ENCODE measurements at regions not wholly inside any gene's neighbourhood (a gene's known extent, or its start where the extent isn't known, plus 50 kb on each side); places are given as distances from the start of the nearest gene placed in this dataset.
"Not testable (repeated sequence)": the region's sequence is repeated elsewhere in the genome, so short reads cannot be mapped to it uniquely, and the experiment has no call there.

DNA sequence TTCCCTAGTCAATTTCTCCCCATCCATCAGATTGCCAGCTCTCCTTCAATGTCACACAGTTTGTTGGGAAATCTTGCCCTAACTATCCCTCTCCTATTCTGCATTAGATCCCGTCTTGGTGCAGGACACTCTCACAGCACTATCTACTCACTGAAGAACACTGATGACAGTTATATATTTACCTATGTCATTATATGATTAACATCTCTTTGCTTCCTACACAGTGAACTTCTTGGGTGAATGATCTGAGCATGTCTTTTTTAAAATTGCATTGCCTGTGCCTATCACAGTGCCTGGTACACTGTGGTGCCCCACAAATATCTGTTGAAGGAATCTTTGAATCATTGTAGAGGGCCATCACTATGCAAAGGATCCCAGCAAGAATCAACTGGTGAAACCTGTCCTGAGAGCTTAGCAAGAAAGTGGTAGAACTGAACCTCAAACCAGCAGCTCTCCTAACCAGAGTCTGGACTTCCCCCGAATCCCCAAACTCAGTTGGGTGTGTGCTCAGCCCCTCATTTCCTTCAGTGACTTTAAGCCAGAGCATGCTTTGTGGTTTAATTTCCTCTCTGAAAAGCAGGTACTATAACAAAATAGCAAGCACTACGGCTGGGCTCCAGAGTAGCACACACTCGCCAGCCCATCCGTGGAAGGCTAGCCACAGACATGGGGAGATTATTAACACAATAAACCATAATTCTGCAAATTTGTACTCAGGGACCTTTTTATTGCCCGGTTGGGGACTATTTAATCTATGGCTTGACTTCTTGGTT is 680.7 kb upstream of the SALL1 start:
- no peak for DNase-seq

- not testable (repeated sequence) for DNase-seq
Observed at GRCh38 chr16:51831034-51831433, 680.0 kb upstream of the SALL1 start.

GRCh38 chr16:51825779-51826178 is 674.7 kb upstream of the SALL1 start:
- no peak for DNase-seq

GRCh38 chr16:51822471-51822870 is 671.4 kb upstream of the SALL1 start:
- DNase-seq: no peak

DNA sequence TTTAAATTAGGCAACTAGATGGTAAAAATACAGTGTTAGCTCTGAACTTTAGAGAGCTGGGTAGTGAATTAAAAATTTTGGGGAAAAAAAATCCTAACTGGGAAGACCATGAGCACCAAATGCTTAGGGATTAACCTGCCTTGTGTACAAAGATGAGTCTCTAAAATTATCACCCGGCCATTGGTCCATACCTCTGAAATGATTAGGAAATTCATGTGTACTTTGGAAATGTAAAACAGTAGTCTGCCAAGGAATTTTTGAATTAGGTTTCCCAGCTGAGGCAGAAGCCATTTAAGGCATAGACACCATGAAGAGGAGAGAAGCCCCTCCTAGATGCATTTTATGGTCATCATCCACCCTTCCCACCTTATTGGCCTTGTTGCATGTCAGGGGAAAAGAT is 670.5 kb upstream of the SALL1 start:
- no peak for DNase-seq

- no peak for DNase-seq
Observed at GRCh38 chr16:51820176-51820575, 669.1 kb upstream of the SALL1 start.

DNA sequence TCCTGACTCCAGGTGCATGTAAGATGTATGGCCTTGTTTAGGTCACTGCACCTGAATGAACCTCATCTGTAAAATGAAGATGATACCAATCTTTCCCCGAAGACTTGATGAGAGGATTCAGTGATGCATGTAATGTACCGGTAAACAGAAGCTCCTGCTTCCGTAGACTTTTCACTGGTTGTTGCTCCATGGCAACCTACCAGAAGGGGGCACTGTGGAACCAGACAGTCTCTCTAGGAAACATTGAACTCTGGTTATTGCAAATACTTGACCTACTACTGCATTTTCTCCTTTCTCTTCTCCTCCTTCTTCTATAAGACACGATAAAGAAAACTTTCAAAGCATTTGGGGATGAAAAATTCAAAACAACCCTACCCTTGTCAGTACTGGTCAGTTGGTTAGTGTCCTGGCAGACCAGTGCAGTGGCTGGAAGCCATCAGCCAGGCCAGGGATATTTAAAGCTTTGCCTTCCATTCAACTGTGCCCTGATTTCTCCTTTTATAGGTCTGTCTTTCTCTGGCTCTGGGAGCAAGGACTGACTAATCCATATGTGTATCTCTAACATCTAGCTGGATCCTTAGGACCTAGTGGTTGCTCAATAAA is 667.4 kb upstream of the SALL1 start:
- DNase-seq: peak; percentile 43

DNA sequence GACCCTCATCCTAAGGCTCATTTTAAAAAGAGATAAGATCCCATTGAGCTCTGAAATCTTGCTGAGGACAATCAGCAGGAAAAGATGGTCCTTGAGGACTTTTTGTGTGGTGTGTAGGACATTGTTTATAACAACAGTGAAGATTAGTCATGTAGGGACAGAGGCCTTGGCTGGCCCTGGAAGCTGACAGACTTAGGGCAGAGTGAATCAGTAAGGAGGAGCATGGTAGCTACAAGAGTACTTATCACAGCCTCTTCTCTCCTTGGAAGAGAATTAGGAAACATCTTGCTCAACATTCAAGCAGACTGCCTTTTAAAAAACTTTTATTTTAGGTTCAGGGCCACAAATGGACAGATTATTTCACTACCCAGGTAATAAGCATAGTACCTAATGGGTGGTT is 665.9 kb upstream of the SALL1 start:
- DNase-seq: no peak

DNA sequence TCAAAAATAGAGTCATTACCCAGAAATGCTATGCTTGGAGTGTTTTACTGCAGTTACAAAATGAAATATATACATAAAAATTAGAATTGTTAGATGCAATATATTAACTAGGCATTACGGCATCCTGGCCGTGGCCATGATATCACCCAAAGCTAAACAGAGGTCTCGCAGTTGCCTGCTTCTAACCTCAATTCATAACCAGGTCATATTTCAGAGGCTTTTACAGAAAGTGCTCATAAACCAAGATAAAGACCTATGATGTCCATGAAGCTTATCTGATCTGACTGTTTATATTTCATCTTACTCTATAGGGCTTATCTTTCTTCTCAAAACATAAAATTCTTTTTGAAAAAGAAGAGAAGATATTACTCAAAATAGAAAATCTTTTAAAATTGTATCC is 664.5 kb upstream of the SALL1 start:
- DNase-seq: no peak

- no peak for DNase-seq
Observed at GRCh38 chr16:51814617-51815016, 663.5 kb upstream of the SALL1 start.

GRCh38 chr16:51813609-51814008 is 662.5 kb upstream of the SALL1 start:
- DNase-seq: no peak

DNA sequence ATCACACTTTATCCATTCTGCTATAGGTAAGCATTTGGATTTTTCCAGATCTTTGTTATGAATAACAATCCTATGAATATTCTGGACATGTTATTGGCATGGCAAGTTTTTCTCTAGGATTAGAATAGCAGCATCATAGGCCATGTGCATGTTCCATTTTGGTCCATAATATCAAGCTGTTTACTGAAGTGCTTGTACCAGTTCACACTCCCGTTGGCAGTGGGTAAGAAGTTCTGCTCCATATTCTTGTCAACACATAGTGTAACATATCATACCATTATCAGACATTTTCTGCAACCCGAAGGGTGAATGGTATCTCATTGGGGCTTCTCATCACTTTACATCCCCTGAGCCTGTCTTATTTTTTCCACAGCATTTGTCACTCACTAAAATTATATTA is 661.9 kb upstream of the SALL1 start:
- DNase-seq: no peak

- DNase-seq: no peak
Observed at GRCh38 chr16:51807551-51807950, 656.5 kb upstream of the SALL1 start.

- no peak for DNase-seq
Observed at GRCh38 chr16:51801635-51802034, 650.6 kb upstream of the SALL1 start.

GRCh38 chr16:51797669-51798259 is 646.7 kb upstream of the SALL1 start:
- no peak for DNase-seq

DNA sequence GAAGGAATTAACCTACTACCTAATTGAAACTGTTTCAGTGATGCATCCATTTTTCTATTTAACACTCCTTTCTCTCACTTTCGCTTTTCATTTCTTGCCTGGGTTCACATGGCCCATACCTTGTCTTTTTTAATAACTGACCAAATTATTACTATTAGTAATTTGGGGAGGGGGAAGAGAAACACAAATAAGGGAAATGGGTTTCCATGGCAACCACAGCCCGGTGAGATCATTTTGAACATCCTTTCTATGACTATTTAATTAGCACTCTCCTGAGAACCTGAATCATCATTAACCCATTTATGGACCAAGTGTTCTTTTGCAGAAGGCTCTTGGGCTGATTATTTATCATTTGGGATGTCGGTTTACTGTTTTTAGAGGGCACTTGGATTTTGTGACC is 628.2 kb upstream of the SALL1 start:
- no peak for DNase-seq

DNA sequence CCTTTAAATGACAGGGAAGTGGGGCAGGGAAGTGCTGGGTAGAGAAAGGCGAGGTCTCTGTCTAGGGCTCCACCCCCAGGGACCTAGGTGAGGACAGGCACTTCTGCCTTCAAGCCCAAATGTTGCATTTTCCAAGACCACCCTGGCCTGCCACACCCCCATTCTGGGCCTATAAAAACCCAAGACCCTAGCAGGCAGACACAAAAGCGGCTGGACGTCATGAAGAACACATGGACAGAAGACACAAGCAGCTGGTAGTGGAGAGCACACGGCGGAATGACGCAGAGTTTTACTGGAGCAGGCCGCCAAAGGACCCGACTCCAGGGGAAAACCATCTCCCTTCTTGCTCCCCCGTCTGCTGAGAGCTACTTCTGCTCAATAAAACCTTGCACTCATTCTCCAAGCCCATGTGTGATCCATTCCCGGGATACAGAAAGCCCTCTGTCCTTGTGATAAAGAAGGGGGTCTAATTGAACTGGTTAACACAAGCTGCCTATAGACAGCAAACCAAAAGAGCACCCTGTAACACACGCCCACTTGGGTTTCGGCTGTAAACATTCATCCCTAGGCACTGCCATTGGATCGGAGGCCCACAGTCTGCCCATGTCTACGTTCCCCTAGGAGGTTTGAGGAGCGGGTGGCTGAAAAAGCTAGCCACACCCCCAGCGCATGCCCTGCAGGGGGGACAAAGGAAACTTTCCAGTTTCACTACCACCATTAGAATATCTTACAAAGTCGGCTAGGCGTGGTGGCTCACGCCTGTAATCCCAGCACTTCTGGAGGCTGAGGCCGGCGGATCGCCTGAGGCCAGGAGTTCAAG is 622.2 kb upstream of the SALL1 start:
- DNase-seq: no peak

- peak; percentile 5 for DNase-seq
Observed at GRCh38 chr16:51766739-51767138, 615.7 kb upstream of the SALL1 start.

DNA sequence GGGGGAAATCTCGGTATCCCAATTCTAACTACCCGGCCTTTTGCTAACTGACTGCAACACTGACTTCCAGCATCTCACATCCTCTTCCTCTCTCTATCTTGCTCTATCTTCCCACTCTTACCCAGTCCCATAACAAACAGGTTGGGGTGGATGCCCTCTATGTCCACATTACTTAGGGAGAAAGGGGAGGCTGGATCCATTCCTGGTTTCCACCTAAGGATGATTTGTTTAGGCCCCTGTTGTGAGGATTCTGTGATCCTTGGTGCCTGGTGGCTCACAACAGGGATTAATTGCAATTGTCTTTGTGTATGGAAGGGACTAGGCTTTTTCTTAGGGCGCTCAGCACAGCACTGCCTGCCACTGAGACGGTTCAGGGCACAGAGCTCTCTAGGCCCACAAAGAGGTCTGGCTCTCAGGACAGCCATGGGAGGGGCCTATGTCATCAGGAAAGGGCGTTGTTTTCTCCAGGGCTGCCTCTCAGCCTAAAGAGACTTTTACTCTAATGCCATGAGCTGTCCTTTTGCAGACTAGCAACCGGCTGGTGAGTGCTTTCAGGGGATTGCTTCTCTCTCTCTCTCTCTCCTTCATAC is 612.1 kb upstream of the SALL1 start:
- no peak for DNase-seq

GRCh38 chr16:51762081-51762996 is 611.3 kb upstream of the SALL1 start:
- DNase-seq: peak; percentile 84

GRCh38 chr16:51761001-51761400 is 609.9 kb upstream of the SALL1 start:
- DNase-seq: no peak

GRCh38 chr16:51759999-51760398 is 608.9 kb upstream of the SALL1 start:
- DNase-seq: no peak
